ENCODE measurements at regions not wholly inside any gene's neighbourhood (a gene's known extent, or its start where the extent isn't known, plus 50 kb on each side); places are given as distances from the start of the nearest gene placed in this dataset.

GRCh38 chr18:27839141-27839540, 337.8 kb downstream of the CDH2 start:
- intact Hi-C loops (cut with micrococcal nuclease) = no loop called here
- Mint-ChIP-seq H3K27me3 (ENCODE audit: low read depth in 3 of 3) (no peaks in the 10 kb centered on the region), H3K27ac (no peak overlapping the region), H3K9me3 (peaks cover 0 to 4% (median 2%) of the 10 kb centered on the region in 7 donors), H3K4me3 (no peak overlapping the region), H3K4me1 (no peaks in the 10 kb centered on the region), H3K36me3 (no peaks in the 10 kb centered on the region)
- no peak overlapping the region for H3K4me2 ChIP-seq (replicated peaks; ENCODE audit: extremely low read depth, low read length, poor library complexity, severe bottlenecking)
- no CpG with 5 or more reads among the region's 2 CpGs for WGBS (ENCODE audit: insufficient coverage)
- H3K9ac ChIP-seq (ENCODE audit: insufficient read depth, low read length, poor library complexity, severe bottlenecking) = no peak overlapping the region
- no peak overlapping the region for H3K27ac ChIP-seq (ENCODE audit: low read depth in 1 of 2, low read length in 2 of 2)
- no peak overlapping the region for H2AFZ ChIP-seq (ENCODE audit: insufficient read depth, low read depth, low read length, poor library complexity, severe bottlenecking)
- H3K9me3 ChIP-seq (replicated peaks in 1 of 2; ENCODE audit: control insufficient read depth in 1 of 2, insufficient read depth in 1 of 2, low read length in 2 of 2) = no peaks in the 10 kb centered on the region
- no peak for TF ChIP-seq CTCF (IDR thresholded peaks at IDR 0.05)
- no peaks in the 10 kb centered on the region for H3K36me3 ChIP-seq (replicated peaks in 1 of 2; ENCODE audit: control insufficient read depth in 1 of 2, insufficient read depth in 2 of 2, low read length in 2 of 2)
- DNase-seq = no peak
- H3K4me3 ChIP-seq (replicated peaks in 1 of 3; ENCODE audit: low read depth in 2 of 3, low read length in 3 of 3) = no peak overlapping the region
- H3K79me2 ChIP-seq (ENCODE audit: insufficient read depth, low read length) = no peaks in the 10 kb centered on the region
- H4K20me1 ChIP-seq (ENCODE audit: insufficient read depth, low read length) = no peaks in the 10 kb centered on the region
- no peaks in the 10 kb centered on the region for H3K27me3 ChIP-seq (ENCODE audit: control insufficient read depth in 2 of 2, insufficient read depth in 2 of 2, low read length in 2 of 2)
- no peaks in the 10 kb centered on the region for H3K4me1 ChIP-seq (ENCODE audit: control insufficient read depth in 1 of 2, insufficient read depth in 2 of 2, low read length in 2 of 2)

- no peak overlapping the region for H3K4me3 Mint-ChIP-seq
- H4K20me1 ChIP-seq (ENCODE audit: insufficient read depth, low read length) = no peaks in the 10 kb centered on the region
- no peaks in the 10 kb centered on the region for H3K27me3 Mint-ChIP-seq (ENCODE audit: low read depth in 3 of 3)
- H2AFZ ChIP-seq (ENCODE audit: insufficient read depth, low read depth, low read length, poor library complexity, severe bottlenecking) = no peak overlapping the region
- no peaks in the 10 kb centered on the region for H3K36me3 Mint-ChIP-seq
- no peak overlapping the region for H3K4me2 ChIP-seq (replicated peaks; ENCODE audit: extremely low read depth, low read length, poor library complexity, severe bottlenecking)
- H3K27me3 ChIP-seq (ENCODE audit: control insufficient read depth in 2 of 2, insufficient read depth in 2 of 2, low read length in 2 of 2) = no peaks in the 10 kb centered on the region
- H3K9ac ChIP-seq (ENCODE audit: insufficient read depth, low read length, poor library complexity, severe bottlenecking) = no peak overlapping the region
- no peaks in the 10 kb centered on the region for H3K4me1 ChIP-seq (ENCODE audit: control insufficient read depth in 1 of 2, insufficient read depth in 2 of 2, low read length in 2 of 2)
- intact Hi-C loops (cut with micrococcal nuclease) = no loop called here
- DNase-seq = no peak
- no peaks in the 10 kb centered on the region for H3K4me1 Mint-ChIP-seq
- H3K79me2 ChIP-seq (ENCODE audit: insufficient read depth, low read length) = no peaks in the 10 kb centered on the region
- no peaks in the 10 kb centered on the region for H3K36me3 ChIP-seq (replicated peaks in 1 of 2; ENCODE audit: control insufficient read depth in 1 of 2, insufficient read depth in 2 of 2, low read length in 2 of 2)
- no peak overlapping the region for H3K27ac ChIP-seq (ENCODE audit: low read depth in 1 of 2, low read length in 2 of 2)
- H3K9me3 Mint-ChIP-seq = peaks cover 0 to 4% (median 2%) of the 10 kb centered on the region in 7 donors
- no peak overlapping the region for H3K27ac Mint-ChIP-seq
- peaks cover 0 to 5% of the 10 kb centered on the region in 2 donors for H3K9me3 ChIP-seq (replicated peaks in 1 of 2; ENCODE audit: control insufficient read depth in 1 of 2, insufficient read depth in 1 of 2, low read length in 2 of 2)
- TF ChIP-seq CTCF (IDR thresholded peaks at IDR 0.05) = no peak
- H3K4me3 ChIP-seq (replicated peaks in 1 of 3; ENCODE audit: low read depth in 2 of 3, low read length in 3 of 3) = no peak overlapping the region
Observed at GRCh38 chr18:27838225-27838624, 338.7 kb downstream of the CDH2 start.
